ENCODE measurements at regions not wholly inside any gene's neighbourhood (a gene's known extent, or its start where the extent isn't known, plus 50 kb on each side); places are given as distances from the start of the nearest gene placed in this dataset.
A peak's percentile ranks its signal among the peaks of the same experiment; 100 is the strongest.
"Not testable (repeated sequence)": the region's sequence is repeated elsewhere in the genome, so short reads cannot be mapped to it uniquely, and the experiment has no call there.

DNA sequence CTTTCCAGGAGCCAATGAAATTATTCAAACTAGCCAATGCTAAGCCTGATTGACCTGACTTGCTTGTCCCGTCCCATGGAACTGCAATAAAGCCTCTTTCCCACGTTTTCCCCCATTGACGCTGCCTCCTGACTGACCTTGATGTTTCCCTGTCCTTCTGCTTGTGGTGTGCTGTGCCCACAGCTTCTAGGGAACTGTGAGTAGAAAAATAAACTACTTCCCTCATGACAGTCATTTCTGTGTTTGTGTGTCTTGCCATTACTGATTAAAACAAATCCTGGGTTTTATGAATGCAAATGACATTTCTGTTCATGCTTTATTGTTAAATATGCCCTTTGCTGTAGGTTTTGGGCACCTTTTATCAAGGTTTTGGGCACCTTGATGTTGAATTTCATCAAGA lies 91.3 kb upstream of the ABI1 start:
- no peak for DNase-seq

- no peak for DNase-seq
Observed at GRCh38 chr10:26951650-26952049, 90.9 kb upstream of the ABI1 start.

DNA sequence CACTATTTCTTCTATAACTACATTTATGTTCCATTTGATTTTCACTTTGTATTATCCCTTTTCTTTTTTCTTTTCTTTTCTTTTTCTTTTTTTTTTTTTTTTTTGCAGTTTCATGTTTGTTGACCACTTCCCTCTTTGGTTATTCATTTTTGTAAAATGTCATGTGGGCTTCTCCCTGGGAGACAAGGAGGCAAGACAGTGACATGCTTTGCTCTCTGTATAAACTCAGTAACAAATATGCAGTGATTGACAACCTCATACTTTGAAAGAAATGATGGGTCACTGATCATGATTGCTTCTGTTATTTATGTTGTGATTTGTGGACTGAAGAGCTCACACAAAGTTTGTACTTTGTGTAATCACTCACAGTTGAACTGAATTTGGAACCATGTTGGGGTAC lies 90.2 kb upstream of the ABI1 start:
- peak; percentile 16 for DNase-seq

- DNase-seq, result no peak
Observed at GRCh38 chr10:26946102-26946811, 85.5 kb upstream of the ABI1 start.

GRCh38 chr10:26944261-26944882 lies 83.6 kb upstream of the ABI1 start:
- DNase-seq, result no peak

- no peak for DNase-seq
Observed at GRCh38 chr10:26939962-26940354, 79.2 kb upstream of the ABI1 start.

- no peak for DNase-seq
Observed at GRCh38 chr10:26939290-26939961, 78.7 kb upstream of the ABI1 start.

- no peak for DNase-seq
Observed at GRCh38 chr10:26938578-26938977, 77.8 kb upstream of the ABI1 start.

GRCh38 chr10:26937371-26937770 lies 76.6 kb upstream of the ABI1 start:
- no peak for DNase-seq

DNA sequence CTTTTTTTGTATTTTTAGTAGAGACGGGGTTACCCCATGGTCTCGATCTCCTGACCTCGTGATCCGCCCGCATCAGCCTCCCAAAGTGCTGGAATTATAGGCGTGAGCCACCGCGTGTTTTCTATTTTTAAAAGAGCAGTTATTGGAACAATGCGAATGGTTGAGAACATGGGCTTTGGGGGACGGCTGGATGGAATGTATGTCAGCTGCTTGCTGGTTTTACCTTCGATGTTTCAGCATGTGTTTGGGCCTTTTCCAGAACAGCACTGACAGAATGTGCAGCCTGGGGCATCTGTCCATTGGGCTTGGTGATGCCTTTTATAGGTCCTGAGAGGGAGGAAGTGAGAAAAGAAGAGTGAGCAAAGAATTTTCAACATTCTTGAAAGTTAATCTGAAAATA lies 73.4 kb upstream of the ABI1 start:
- DNase-seq, result not testable (repeated sequence)

GRCh38 chr10:26932576-26932975 lies 71.8 kb upstream of the ABI1 start:
- DNase-seq, result no peak

DNA sequence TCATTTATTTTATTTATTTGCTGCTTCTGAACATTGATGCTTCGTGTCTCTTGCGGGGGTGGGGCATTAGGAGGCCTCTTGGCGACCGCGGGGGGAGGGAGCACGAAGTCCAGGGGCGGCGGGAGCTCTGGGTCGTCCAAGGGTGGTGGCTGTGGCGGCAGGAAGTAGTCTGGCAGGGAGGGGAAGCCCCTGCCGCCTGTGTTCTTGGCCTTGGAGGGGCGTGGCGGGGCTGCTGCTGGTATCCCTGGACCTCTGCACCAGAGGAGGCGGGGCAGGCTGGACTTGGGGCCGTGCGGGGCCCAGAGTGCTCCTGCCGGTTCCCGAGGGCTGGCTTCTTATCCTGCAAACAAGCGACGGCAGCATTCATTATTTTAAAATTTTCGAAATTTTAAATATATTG lies 70.5 kb upstream of the ABI1 start:
- DNase-seq, result peak; percentile 61

GRCh38 chr10:26922824-26923223 lies 62.1 kb upstream of the ABI1 start:
- DNase-seq, result not testable (repeated sequence)

DNA sequence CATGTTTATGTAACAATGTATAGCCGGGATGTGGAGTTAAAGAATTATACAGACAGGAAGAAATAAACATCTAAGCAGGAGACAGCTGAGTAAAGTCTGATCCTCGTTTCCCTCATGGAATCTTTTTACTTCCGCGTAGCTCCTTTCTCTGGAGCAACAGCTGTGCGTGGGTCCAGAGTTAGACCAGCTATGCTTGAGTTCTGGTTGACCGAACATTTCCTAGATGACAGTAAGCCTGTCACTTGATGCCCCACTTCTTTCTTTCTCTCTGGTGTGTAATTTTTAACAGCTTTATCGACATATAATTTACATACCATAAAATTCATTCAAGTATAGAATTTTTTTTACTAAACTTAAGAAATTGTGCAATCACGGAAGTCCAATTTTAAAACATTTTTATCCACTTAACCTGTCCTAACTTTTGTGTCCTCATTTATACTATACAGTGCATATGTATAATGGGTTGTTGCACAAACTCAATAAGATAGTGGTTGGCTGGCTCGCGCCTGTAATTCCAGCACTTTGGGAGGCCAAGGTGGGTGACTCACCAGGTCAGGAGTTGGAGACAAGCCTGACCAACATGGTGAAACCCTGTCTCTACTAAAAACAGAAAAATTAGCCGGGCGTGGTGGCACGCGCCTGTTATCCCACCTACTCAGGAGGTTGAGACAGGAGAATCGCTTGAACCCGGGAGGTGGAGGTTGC lies 58.5 kb upstream of the ABI1 start:
- DNase-seq, result not testable (repeated sequence)

GRCh38 chr10:26914898-26915297 lies 54.1 kb upstream of the ABI1 start:
- no peak for DNase-seq

DNA sequence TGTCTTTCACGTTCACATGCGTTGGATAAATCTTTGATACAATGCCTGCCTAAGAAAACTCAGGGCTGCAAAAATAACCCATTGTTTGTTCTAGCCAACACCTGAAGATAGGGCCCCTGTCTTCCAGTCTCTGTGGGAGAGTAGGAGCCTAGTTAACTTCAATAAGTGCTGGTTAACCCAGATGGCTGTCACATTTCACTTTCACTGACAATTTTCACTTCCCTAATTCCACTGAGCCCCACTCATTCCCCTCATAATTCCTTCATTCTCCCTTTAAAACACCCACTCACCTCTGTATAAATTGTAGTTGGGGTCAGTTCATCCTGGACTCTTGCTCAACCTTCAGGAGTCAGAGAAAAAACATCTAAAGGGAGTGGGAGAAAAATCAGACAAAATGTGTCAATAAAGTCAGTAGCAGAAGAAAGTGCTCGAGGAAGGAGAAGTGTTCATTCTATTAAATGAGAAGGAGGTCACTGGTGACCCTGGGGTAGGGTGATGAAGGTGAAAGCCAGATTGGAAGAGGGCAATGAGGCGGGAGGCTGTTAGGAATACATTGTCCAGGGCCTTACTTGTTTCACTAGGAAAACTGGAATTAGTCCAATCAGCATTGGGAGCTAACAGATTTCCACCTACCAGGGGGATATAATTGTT lies 51.2 kb upstream of the ABI1 start:
- DNase-seq, result no peak

All from hematopoietic multipotent progenitor cell treated with erythropoietin and hydrocortisone succinate and interleukin-3 and kit ligand, for 4 days (in vitro differentiated cells).